Left ventricle myocardium inferior (tissue), 1 donor: ENCODE measurements at regions not wholly inside any gene's neighbourhood (a gene's known extent, or its start where the extent isn't known, plus 50 kb on each side); places are given as distances from the start of the nearest gene placed in this dataset.
"Not testable (repeated sequence)": the region's sequence is repeated elsewhere in the genome, so short reads cannot be mapped to it uniquely, and the experiment has no call there.

Source experiments
- DNase-seq: peaks from one replicate; pipeline ENCODE4 v3.0.0-alpha.2; 2020
- H3K27ac ChIP-seq: fragments of 200-600 bp; replicated peaks from 2 replicates; pipeline ENCODE4 v1.8.0; 2021
- H3K27me3 ChIP-seq: fragments of 200-600 bp; 2 replicates; pipeline ENCODE4 v1.8.0; 2021; ENCODE audit warnings: low read depth
- H3K36me3 ChIP-seq: fragments of 200-600 bp; 2 replicates; pipeline ENCODE4 v1.8.0; 2021
- H3K4me1 ChIP-seq: fragments of 200-600 bp; 2 replicates; pipeline ENCODE4 v1.8.0; 2021
- H3K4me3 ChIP-seq: fragments of 200-600 bp; 2 replicates; pipeline ENCODE4 v1.8.0; 2021; ENCODE audit warnings: mild to moderate bottlenecking, moderate library complexity
- H3K9me3 ChIP-seq: fragments of 200-600 bp; replicated peaks from 2 replicates; pipeline ENCODE4 v1.8.0; 2021
- intact Hi-C: fragments of 100-400 bp; cut with micrococcal nuclease; formaldehyde crosslinking; loops from one replicate; pipeline ENCODE4 v1.11.0; 2022
- TF ChIP-seq, protein P1 (sequence below): fragments of 200-600 bp; IDR thresholded peaks from 2 replicates; pipeline ENCODE4 v1.8.0; 2021; ENCODE audit warnings: antibody characterized with exemption, mild to moderate bottlenecking, borderline replicate concordance
- donor health status: DM: no; HTN: yes; CAD: no; lungs with severe emphysema.

DNA sequence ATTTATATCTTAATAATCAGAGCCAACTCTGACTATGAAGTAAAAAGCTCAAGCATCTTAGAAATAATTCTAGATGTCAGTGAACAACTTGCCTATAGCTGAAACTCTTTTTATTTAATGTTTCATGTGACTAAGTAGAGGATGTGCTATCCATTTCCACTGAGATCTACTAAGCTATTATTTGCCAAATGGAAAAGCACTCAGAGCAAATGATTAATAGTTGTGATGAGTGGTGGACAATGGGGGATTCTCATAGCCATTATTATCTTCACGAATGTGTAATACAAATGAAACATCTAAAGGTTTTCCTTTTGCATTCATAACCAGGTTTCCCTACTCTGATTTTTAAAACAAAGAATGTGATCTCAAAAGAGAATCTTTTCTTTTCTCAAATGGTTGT is 126.6 kb upstream of the GNAI1 start:
- H3K4me1 ChIP-seq = no peaks in the 10 kb centered on the region
- no peaks in the 10 kb centered on the region for H3K9me3 ChIP-seq
- H3K36me3 ChIP-seq = no peaks in the 10 kb centered on the region
- no peak overlapping the region for H3K4me3 ChIP-seq
- peaks cover 12% of the 10 kb centered on the region for H3K27me3 ChIP-seq
- intact Hi-C loops = no loop called here
- H3K27ac ChIP-seq = no peak overlapping the region
- no peak for DNase-seq
- TF ChIP-seq, protein P1, sequence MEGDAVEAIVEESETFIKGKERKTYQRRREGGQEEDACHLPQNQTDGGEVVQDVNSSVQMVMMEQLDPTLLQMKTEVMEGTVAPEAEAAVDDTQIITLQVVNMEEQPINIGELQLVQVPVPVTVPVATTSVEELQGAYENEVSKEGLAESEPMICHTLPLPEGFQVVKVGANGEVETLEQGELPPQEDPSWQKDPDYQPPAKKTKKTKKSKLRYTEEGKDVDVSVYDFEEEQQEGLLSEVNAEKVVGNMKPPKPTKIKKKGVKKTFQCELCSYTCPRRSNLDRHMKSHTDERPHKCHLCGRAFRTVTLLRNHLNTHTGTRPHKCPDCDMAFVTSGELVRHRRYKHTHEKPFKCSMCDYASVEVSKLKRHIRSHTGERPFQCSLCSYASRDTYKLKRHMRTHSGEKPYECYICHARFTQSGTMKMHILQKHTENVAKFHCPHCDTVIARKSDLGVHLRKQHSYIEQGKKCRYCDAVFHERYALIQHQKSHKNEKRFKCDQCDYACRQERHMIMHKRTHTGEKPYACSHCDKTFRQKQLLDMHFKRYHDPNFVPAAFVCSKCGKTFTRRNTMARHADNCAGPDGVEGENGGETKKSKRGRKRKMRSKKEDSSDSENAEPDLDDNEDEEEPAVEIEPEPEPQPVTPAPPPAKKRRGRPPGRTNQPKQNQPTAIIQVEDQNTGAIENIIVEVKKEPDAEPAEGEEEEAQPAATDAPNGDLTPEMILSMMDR = no peak

GRCh38 chr7:80002865-80003264 is 131.8 kb upstream of the GNAI1 start:
- Histone ChIP-seq H3K4me1 (no peaks in the 10 kb centered on the region), H3K9me3 (no peaks in the 10 kb centered on the region), H3K4me3 (no peak overlapping the region), H3K27me3 (peaks cover 12% of the 10 kb centered on the region), H3K27ac (no peak overlapping the region), H3K36me3 (no peaks in the 10 kb centered on the region)
- intact Hi-C loops = no loop called here
- DNase-seq = no peak
- TF ChIP-seq, protein P1 = no peak

DNA sequence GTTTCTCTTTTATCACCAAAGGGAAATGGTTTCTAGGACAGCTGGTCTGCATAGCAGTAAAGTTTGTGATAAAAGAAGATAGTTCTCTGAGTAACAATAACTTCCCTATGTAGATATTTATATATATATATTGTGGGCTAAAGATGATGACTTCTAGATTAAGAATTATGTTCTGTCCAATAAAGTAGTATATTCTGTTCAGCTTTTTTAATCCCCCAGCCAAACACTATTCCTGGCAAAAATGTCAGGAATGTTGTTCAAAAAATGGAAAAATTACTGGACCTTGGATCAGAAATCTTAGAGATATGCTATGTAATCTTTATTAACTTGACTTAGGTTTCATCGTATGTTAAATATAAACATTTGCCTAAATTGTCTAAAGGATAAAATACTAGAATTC is 136.3 kb upstream of the GNAI1 start:
- Histone ChIP-seq H3K9me3 (no peaks in the 10 kb centered on the region), H3K27ac (no peak overlapping the region), H3K36me3 (no peaks in the 10 kb centered on the region), H3K4me1 (no peaks in the 10 kb centered on the region), H3K27me3 (no peaks in the 10 kb centered on the region), H3K4me3 (no peak overlapping the region)
- intact Hi-C loops = no loop called here
- no peak for DNase-seq
- TF ChIP-seq, protein P1 = no peak

DNA sequence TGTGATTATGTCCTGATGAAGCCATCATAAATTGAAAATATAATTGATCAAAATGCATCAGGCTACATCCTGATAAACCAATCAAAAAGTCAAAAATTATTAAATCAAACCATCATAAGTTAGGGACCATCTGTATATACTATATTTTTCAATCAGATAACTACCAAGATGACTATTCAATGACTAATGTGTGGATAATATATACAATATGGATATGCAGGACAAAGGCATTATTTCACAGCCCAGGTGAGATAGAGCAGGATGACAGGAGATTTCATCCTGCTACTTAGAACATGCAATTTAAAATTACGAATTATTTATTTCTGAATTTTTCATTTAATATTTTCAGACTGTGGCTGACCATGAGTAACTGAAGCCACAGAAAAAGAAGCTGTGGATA is 137.3 kb upstream of the GNAI1 start:
- intact Hi-C loops = no loop called here
- no peak overlapping the region for H3K27ac ChIP-seq
- H3K36me3 ChIP-seq = no peaks in the 10 kb centered on the region
- H3K4me3 ChIP-seq = no peak overlapping the region
- no peaks in the 10 kb centered on the region for H3K27me3 ChIP-seq
- H3K9me3 ChIP-seq = no peaks in the 10 kb centered on the region
- TF ChIP-seq, protein P1 = no peak
- DNase-seq = no peak
- no peaks in the 10 kb centered on the region for H3K4me1 ChIP-seq

GRCh38 chr7:79995741-79996140 is 138.9 kb upstream of the GNAI1 start:
- H3K36me3 ChIP-seq, H3K4me1 ChIP-seq, H3K27me3 ChIP-seq, DNase-seq, H3K4me3 ChIP-seq, H3K27ac ChIP-seq, intact Hi-C loops, H3K9me3 ChIP-seq: not testable (repeated sequence)

DNA sequence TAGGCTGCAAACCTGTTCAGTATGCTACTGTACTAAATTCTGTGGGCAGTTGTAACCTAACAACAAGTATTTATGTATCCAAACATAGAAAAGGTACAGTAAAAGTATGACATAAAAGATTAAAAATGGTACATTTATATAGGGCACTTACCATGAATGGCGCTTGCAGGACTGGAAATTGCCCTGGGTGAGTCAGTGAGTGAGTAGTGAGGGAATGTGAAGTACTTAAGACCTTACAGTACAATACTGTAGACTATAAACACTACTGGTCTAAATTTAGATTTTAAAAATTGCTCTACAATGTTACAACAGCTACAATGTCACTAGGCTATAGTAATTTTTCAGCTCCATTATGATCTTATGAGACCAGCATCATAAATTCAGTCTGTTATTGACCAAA is 146.0 kb upstream of the GNAI1 start:
- Histone ChIP-seq H3K4me3 (no peak overlapping the region), H3K36me3 (no peaks in the 10 kb centered on the region), H3K27ac (no peak overlapping the region), H3K27me3 (no peaks in the 10 kb centered on the region), H3K9me3 (no peaks in the 10 kb centered on the region), H3K4me1 (no peaks in the 10 kb centered on the region)
- DNase-seq = no peak
- TF ChIP-seq, protein P1 = no peak
- intact Hi-C loops = no loop called here
